Stimulated activated CD8-positive, alpha-beta memory T cell treated with anti-CD3 and anti-CD28 coated beads, Interleukin-2, amount 100 ng/mL, for 1 hour (primary cell): ENCODE measurements at regions not wholly inside any gene's neighbourhood (a gene's known extent, or its start where the extent isn't known, plus 50 kb on each side); places are given as distances from the start of the nearest gene placed in this dataset.
"Not testable (repeated sequence)": the region's sequence is repeated elsewhere in the genome, so short reads cannot be mapped to it uniquely, and the experiment has no call there.

Experiments
- DNase-seq, 2 donors: peaks; one replicate each; pipeline ENCODE4 v3.0.0-alpha.2; 2020; ENCODE audit warnings: low read depth in 2 of 2

DNA sequence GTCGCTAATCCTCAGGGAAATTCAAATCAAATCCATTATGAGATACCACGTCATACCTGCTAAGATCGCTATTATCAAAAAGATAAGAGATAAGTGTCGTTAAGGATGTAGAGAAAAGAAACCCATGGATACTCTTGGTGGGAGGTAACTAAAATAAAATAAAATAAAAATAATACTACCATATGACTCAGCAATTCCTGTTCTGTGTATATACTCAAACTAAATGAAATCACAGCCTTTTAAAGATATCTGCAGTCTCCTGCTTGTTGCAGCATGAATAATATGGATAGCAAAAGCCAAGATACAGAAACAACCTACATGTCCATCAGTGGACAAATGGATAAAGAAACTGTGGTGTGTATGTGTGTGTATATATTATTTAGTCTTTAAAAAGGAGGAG lies 105.8 kb upstream of the IL15 start:
- DNase-seq, result no peak

DNA sequence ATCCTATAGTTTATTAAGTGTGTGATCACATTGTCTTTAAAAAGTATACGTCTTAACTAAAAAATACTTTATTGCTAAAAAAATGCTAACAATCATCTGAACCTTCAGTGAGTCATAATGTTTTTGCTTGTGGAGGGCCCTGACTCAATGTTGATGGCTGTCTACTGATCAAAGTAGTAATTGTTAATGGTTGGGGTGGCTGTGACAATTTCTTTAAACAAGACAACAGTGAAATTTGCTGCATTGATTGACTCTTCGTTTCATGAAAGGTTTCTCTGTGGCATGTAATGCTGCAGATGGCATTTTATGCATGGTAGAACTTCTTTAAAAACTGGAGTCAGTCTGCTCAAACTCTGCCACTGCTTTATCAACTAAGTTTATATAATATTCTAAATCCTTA lies 101.4 kb upstream of the IL15 start:
- DNase-seq, result no peak

DNA sequence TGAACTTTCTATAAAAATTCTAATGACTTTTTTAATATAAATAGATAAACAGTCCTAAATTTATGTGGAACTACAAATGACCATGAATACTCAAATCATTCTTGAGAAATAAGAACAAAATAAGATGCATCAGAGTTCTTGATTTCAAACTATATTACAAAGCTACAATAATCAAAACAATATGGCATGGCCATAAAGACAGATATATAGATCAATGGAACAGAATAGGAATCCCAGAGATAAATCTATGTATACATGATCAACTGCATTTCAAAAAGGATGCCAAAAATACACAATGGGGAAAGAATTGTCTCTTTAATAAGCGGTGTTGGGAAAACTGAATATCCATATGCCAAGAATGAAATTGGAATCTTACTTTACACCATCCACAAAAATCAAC lies 98.4 kb upstream of the IL15 start:
- no peak for DNase-seq

DNA sequence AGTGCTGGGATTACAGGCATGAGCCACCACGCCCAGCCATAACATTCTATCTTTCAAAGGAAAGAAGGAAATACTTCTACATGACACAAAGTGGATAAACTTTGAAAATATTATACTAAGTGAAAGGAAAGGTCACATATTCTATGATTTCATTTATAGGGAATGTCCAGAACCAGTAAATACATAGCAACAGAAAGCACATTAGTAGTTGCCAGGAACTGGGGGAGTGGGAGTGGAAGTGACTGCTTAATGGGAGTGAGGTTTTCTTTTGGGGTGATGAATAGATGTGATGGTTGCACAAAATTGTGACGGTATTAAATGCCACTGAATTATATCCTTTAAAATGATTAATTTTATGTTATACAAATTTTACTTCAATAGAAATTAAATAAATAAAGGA lies 95.7 kb upstream of the IL15 start:
- DNase-seq, result no peak

DNA sequence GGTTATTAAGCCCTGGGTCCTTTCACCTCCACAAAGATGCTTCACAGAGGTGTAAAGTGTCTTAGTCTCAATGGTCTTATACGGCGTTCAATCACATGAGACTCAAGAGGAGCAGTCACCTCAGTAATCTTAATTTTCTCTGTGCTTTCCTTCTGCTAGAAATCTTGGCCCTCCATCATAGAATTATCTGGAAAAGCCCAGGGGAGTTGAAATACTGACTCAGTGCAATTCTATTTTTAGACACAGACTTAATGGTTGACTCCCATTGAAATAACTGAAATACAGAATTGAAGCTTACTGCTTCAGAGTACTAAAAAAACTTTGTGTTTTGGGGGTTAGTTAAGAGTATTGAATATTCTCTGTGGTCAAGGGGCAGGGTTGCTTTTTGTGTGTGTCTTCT lies 94.5 kb upstream of the IL15 start:
- DNase-seq, result no peak

DNA sequence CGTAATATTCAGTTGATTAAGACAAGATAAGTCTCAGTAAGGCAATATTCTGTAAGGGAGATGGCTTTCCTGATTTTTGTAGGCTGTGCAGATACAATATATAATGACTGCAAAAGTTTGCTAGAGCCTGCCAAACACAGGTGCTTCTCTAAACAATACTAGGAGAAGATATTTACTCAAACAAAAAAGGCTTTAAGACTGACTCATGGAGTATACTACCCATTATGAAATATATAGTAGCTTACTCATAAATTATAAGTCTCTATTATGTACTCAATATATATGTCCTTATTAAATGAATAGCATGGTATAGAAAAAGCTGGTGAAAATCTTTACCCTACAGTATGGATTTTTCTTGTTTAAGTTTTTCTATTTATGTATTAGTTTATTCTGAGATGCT lies 93.2 kb upstream of the IL15 start:
- DNase-seq, result no peak

DNA sequence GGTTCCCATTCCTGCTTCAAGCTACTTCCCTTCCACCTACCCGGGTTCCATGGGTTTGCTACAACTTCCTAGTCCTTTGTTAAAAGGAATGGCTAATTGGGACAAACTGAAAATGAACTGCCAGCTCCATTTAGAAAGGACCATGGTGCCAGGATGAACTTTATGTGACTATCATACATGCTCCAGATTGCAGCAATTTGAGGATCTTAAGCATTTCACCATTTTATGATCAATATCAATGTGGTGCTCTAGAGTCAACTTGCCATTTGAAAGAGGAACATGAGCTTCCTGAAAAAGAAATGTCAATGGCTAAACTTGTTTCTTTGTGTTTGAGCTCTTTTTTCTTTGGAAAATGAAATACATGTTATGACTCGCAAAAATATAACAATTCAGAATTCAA lies 92.7 kb upstream of the IL15 start:
- no peak for DNase-seq

DNA sequence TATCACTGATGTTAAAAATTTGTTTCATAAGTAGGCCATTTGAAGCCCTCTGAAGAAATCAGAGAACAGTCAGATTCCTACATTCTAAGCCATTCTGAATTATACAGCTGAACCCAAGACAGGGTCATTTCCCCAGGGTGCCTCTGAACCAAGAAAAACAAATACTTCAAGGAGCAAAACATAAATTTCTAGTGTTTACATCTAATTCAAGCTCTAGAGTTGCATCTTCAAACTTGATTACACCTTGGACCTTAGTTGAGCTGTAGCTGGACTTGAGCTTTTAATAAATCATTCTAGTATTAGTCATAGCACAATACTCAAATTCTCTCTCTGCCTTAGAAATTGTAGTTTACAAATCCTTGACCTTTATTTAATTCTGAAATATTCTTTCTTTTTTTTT lies 87.6 kb upstream of the IL15 start:
- DNase-seq, result no peak

DNA sequence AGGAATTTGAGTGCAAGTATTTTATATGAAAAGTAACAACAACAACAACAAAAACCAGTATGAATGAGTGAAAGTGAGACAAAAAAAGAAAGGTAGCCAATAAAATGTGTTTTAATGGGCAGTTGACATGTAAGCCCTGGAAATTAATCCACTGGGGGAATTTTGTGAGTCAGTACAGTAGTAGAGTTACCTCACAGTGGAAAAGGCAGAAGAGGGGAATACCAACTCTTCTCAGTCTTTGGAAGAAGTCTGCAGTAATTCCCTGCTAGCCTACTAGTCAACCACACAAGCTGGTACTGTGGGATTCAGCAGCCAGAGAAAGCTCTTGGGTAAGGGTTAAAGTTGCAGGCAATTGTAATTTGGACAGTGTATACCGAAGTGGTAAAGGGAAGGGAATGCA lies 76.3 kb upstream of the IL15 start:
- DNase-seq, result no peak

DNA sequence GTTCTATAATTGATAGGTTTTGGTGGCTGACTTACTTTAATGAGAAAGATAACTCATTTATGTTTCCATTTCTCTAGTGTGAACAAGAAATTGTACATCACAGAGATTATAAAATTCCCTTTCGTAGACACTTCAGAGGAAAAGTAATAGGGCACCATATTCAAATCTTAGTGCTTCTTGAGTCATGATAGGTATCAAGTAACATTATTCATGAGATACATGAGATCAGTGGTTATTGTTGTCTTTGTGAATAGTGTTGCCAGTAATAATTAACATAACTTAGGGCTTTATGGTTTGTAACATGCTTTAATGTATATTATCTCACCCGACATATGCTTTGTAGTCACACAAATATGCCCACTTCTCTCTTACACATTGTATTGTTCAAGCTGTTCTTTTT lies 73.7 kb upstream of the IL15 start:
- DNase-seq, result no peak

DNA sequence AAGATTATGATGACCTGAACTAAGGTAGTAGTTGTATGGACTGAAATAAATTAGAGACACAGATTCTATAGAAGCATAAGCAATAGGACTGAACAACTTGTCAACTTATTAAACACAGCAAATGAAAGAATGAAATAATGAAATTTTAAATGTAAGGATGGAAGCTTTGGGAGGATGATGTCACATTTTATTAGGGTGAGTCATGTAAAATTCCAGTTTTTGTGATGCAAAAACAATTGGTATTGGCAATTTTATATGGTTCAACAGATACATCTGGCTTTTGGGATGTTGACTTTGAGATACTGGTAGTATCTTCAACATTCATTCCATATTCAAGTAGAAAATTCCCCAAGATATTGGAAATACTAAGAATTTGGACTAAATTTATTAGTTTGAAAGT lies 72.7 kb upstream of the IL15 start:
- no peak for DNase-seq

DNA sequence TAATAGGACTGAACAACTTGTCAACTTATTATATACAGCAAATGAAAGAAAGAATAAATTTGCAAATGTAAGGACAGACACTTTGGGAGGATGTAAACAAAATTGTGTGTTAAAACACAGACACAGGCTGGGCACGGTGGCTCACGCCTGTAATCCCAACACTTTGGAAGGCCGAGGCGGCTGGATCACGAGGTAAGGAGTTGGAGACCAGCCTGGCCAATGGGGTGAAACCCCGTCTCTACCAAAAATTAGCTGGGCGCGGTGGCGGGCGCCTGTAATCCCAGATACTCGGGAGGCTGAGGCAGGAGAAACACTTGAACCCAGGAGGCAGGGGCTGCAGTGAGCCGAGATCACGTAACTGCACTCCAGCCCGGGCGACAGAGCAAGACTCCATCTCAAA lies 71.4 kb upstream of the IL15 start:
- DNase-seq, result not testable (repeated sequence)

DNA sequence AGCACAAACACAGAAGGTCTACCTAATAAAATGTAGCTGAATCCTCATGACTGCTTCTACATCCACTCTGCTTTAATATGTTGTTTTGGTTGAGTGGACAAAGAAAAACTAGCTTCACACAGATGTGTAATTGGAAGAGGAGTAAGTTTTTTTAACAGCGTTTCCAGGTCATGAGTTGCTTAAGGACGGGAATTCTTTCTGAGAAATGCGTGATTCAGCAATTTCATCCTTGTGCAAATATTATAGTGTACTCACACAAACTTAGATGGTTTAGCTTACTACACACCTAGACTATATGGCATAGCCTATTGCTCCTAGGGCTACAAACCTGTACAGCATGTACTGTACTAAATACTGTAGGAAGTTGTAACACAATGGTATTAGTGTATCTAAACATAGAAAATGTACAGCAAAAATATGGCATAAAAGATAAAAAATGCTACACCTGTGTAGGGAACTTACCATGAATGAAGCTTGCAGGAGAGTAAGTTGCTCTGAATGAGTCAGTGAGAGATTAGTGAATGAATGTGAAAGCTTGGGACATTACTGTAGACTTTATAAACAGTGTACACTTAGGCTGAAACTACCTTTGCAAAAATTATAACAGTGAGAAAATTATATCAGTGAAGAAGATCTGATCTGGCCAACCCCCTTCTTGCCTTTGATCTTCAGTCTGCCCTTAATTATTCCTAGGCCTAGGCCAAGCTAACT lies 70.8 kb upstream of the IL15 start:
- DNase-seq, result no peak

DNA sequence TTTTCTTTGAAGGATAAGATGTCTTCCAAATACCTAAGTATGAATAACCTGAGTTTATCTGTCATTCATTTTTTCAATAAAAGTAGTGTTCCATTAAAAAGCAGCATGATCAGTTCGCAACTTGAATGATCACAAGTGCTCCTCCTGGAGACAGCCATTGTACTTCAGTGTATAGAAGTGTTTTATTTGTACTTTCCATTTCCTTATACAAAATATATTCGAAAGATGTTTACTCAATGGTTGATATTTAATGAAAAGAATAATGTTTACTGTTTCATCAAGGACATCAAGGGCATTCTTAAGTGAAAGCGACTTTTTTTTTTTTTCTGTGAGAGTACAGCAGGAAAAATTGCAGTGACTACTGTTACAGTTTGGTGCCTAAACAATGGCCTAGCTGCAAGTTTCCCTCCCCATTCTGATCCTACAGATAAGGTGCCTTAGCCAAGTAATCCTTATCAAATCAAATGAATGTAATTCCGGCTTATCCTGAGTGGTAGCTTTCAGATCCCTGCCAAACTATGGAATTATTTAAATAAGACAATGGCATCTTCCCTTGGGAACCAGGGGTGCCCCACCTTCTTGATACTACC lies 69.0 kb upstream of the IL15 start:
- DNase-seq, result no peak

DNA sequence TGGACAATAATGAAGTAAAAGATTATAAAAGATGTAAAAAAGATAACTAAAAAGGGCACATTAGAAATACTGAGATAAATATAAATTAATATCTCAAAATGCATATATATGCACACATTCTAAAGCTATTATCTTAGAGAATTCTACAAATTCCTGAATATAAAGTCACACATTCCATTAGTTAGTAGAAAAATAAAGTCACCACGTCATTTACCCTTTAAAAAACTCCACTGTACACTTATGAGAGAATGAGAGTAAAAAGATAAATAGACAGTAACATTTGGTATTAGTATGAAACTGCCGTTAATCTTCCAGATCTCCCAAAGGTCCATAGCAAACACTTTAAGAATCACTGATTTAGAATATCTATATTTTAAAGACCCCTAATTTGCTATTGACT lies 67.2 kb upstream of the IL15 start:
- DNase-seq, result no peak

DNA sequence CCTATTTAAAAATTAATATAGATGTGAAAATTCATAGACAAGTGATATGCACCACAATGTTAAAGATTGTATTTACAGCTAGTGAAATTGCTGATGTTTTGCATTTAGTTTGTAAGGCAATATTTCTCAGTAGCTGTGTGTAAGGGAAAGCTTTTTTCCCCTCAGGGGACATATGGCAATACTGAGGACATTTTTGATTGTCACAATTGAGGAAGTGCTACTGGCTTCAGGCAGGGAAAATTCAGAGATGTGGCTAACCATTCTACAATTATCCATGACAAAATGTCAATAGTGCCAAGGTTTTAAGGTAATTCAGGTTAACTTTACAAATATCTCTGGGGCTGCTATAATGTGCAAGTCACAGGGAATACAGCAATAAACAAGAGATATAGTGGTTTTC lies 66.1 kb upstream of the IL15 start:
- no peak for DNase-seq

DNA sequence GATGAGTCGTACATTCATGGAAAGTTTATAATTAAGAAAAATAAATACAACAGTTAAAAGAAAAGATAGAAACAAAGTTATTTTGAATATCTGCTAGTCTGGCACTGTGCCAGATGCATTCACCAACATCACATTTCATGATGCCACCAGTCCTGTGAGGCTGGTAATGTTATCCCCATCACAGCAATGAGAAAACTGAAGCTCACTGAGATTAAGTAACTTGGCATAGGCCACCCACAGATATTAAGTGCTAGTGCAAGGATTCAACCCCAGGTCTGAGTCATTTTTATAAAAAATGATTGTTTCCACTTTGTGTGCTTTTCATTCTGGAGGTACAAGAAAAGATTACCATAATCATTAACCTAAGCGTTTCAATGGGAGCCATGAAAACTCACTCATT lies 65.0 kb upstream of the IL15 start:
- no peak for DNase-seq

DNA sequence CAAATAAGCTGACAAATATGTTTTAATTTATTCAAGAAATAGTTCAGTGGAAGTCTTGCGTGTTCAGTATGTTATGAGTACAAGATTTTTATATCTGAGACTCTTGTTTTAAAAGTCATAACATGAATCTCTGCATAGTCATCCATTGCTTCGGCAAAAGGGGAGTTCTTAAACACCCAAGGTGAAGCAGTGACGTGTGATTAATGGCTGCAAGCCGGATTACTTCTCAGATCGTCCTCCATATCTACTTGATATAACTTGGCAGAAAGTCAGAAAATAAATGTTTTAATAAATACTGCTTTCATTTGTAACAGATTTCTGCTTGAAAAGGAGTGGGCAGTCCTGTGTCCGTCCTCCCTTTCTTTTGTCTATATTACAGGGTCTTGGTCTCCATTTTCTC lies 64.6 kb upstream of the IL15 start:
- DNase-seq, result no peak

DNA sequence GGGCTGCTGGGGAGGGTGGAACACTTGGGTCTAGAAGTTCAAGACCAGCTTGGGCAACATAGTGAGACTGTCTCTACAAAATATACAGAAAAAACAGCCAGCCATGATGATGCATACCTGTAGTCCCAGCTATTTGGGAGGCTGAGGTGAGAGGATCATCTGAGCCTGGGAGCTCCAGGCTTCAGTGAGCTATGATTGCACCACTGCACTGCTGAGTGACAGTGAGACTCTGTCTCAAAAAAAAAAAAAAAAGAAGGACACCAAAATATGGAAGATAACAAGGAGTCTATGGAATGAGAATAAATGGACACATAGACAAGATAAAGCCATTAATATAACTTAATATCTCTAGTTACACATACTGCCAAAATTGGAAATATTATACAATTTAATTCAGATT lies 62.7 kb upstream of the IL15 start:
- no peak for DNase-seq

DNA sequence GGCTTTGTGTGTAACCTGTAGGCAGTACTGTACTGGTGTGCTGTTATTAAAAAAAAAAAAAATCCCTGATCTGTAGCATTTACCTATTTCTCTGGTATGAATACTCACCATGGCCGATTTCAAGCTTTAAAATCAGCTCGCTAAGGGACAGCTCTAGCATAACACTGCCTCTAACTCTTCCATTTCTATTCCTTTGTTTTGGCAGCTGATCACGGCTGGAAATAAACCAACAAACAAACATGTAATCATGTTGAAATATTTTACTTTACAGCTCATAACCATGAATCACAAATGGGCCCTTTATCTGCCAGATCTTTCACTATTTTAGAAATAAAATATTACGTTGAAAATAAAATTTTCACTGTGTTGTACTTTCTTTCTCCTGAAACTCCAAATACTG lies 60.5 kb upstream of the IL15 start:
- DNase-seq, result no peak

DNA sequence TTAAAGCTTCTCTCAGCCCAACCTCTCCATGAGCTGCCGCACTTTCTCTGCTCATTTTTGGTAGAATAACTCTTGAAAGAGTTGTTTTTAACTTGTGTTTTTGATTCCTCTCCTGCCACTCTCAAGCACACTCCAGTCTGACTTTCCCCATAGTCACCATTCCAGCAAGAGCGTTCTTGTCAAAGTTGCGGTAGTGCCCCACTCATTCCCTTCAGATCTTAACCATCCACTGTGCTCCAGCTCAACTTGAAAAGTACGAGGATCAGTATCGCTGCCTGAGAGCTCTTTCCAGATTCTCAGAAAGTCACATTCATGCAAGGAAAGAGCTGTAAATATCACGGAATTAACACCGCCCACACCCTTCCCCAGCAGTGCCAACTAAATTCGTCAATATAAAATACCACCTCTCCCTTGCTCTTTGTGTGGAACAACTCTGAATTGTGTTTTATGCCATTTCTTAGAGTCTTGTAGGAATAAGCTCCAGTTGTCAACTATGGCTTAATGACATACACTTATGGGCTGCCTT lies 59.7 kb upstream of the IL15 start:
- no peak for DNase-seq

DNA sequence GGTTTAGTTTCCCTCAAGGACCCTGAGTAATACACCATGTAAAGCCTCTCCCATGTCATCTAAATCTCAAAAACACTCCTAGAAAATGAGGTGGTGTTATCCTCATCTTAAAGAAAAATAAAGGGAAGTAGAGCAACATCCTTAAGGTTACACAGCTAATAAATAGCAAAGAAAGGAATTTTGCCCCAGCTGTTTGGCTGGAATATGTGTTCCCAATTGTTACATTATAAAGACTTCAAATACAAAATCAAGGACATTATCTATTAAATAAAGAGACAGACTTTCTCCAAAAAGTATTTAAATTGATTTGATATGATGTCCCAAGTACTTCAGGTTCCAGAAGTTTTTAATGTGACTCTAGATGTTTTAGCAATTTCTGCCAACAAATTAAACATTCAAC lies 57.9 kb upstream of the IL15 start:
- no peak for DNase-seq

DNA sequence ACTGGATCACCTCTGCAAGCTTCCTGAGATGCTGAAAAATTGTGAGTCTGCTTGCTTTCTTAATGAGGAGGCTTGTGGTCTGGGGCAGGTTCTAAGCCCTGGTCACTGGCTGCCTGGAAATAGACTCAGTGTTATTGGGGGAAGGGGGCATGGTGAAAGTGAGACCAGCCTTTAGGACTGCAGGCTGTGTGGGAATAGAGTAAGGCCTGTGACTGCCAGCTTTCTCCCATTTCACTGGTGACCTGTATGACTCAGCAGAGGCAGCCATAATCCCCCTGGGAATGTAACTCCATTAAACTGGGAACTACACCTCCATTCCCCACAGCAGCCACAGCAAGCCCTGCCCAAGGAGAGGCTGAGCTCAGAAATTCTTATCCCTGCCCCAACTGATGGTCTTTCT lies 55.9 kb upstream of the IL15 start:
- no peak for DNase-seq
